Esophagus squamous epithelium (tissue), 5 donors: ENCODE measurements at regions not wholly inside any gene's neighbourhood (a gene's known extent, or its start where the extent isn't known, plus 50 kb on each side); places are given as distances from the start of the nearest gene placed in this dataset.
A peak's percentile ranks its signal among the peaks of the same experiment; 100 is the strongest.

Experiments
- DNase-seq: peaks from one replicate; lab custom pipeline; 2025; lab: John Stamatoyannopoulos, UW
- H3K27ac ChIP-seq, 4 donors: fragments of 200-600 bp; sonication (generic); one replicate each; pipeline ENCODE4 v1.5.1; 2016 to 2019; ENCODE audit warnings: mild to moderate bottlenecking in 1 of 4
- H3K27me3 ChIP-seq, 4 donors: fragments of 200-600 bp; sonication (generic); 1 replicate in 3 of 4; 2 replicates in 1 of 4; pipeline versions ENCODE4 v1.5.1 to v1.6.0; 2017 to 2021; ENCODE audit warnings: antibody characterized with exemption in 1 of 4
- H3K36me3 ChIP-seq, 3 donors: fragments of 200-600 bp; sonication (generic); one replicate each; pipeline ENCODE4 v1.5.1; 2016 to 2019
- H3K4me1 ChIP-seq, 3 donors: fragments of 200-600 bp; sonication (generic); one replicate each; pipeline ENCODE4 v1.5.1; 2017 to 2019
- H3K4me3 ChIP-seq, 4 donors: fragments of 200-600 bp; sonication (generic); 1 replicate in 3 of 4; 2 replicates in 1 of 4; pipeline ENCODE4 v1.5.1; 2016 to 2019; ENCODE audit warnings: mild to moderate bottlenecking in 2 of 4, moderate library complexity in 1 of 4
- H3K9me3 ChIP-seq, 3 donors: fragments of 200-600 bp; sonication (generic); one replicate each; pipeline ENCODE4 v1.5.1; 2016 to 2019
- CTCF ChIP-seq, 6 experiments: fragments of 450-650 bp in 4 of 6; fragments of 200-600 bp in 2 of 6; sonication (generic) in 2 of 6; IDR thresholded peaks; one replicate each; pipeline ENCODE4 v1.5.1; 2016 to 2019; ENCODE audit warnings: antibody characterized with exemption in 6 of 6, mild to moderate bottlenecking in 4 of 6, moderate library complexity in 4 of 6
- POLR2A ChIP-seq, 4 donors: fragments of 450-650 bp; IDR thresholded peaks; one replicate each; pipeline ENCODE4 v1.6.1; 2017; ENCODE audit warnings: antibody characterized with exemption in 4 of 4, mild to moderate bottlenecking in 4 of 4, moderate library complexity in 3 of 4
- WGBS, 2 donors: methylation state at CpG; one replicate each; pipeline ENCODE4 v1.1.5; 2018; 5-methylcytosine and 5-hydroxymethylcytosine counted together
- intact Hi-C: fragments of 100-400 bp; cut with DNase I; formaldehyde crosslinking; loops from one replicate; pipeline ENCODE4 v1.15.0; 2022
- donor health status: DM: yes; HTN: yes; CAD: no.

DNA sequence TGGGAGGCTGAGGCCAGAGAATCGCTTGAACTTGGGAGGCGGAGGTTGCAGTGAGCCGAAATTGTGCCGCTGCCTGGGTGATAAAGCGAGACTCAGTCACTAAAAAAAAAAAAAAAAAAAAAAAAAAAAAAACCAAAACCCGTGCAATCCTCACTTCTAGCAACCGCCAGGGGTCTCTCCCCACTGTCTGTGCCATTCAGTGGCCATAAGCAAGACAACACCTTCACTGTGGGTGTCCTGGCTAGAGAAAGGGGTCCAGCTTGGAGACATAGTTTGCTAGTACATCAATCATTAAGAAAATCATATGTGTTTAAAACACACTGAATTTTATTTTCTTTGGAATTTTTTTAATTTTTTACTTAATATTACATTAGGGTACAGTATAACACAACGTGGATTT, 68.2 kb downstream of the RASL11A start:
- Histone ChIP-seq H3K27me3 (peaks cover 0 to 27% (median 0%) of the 10 kb centered on the region in 4 donors), H3K36me3 (no peaks in the 10 kb centered on the region), H3K27ac (no peak overlapping the region), H3K9me3 (no peaks in the 10 kb centered on the region), H3K4me3 (no peak overlapping the region), H3K4me1 (no peaks in the 10 kb centered on the region)
- intact Hi-C loops, result no loop called here
- DNase-seq, result no peak
- TF ChIP-seq POLR2A (IDR thresholded peaks at IDR 0.05) (no peak), CTCF (IDR thresholded peaks at IDR 0.05) (no peak)
- 54 to 63% methylated on average over 7 to 8 of the region's 8 CpGs for WGBS, 2 donors

GRCh38 chr13:27339299-27339698, 68.7 kb downstream of the RASL11A start:
- intact Hi-C loops, result no loop called here
- no peaks in the 10 kb centered on the region for H3K4me1 ChIP-seq
- H3K9me3 ChIP-seq, result no peaks in the 10 kb centered on the region
- no peak overlapping the region for H3K27ac ChIP-seq
- peaks cover 0 to 30% (median 0%) of the 10 kb centered on the region in 4 donors for H3K27me3 ChIP-seq
- TF ChIP-seq CTCF (IDR thresholded peaks at IDR 0.05) (peak in 4 of 6 experiments; percentile 33 to 53 (median 36)), POLR2A (IDR thresholded peaks at IDR 0.05) (no peak)
- no peaks in the 10 kb centered on the region for H3K36me3 ChIP-seq
- no peak for DNase-seq
- no peak overlapping the region for H3K4me3 ChIP-seq
- WGBS, 2 donors, result 19 to 50% methylated on average over 4 of the region's 6 CpGs

DNA sequence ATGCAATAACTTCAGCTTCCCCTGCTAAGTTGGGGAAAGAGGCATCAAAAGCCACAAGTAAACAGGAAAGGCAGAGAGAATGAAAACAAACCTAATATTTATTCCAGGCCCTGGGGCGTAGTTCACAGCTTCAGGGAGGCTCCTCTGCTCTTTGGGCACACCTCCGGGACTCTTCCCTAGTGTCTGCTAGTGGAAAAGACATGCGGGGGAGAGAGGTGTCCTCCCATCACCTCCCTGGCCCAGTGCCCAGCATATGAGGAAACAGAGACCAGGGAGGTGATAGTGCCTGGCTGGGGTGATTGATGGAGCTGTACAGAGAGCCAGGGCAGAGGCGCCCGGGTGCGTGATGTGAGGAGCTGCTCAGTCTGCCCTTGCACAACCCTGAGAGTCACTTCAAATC, 71.0 kb downstream of the RASL11A start:
- H3K36me3 ChIP-seq, result no peaks in the 10 kb centered on the region
- H3K27me3 ChIP-seq, result peaks cover 0 to 43% (median 0%) of the 10 kb centered on the region in 4 donors
- WGBS, 2 donors, result 10 to 33% methylated on average over 2 to 6 of the region's 6 CpGs
- no peak for DNase-seq
- no peak for TF ChIP-seq CTCF (IDR thresholded peaks at IDR 0.05)
- no peak for TF ChIP-seq POLR2A (IDR thresholded peaks at IDR 0.05)
- intact Hi-C loops, result no loop called here
- H3K27ac ChIP-seq, result no peak overlapping the region
- no peak overlapping the region for H3K4me3 ChIP-seq
- H3K9me3 ChIP-seq, result no peaks in the 10 kb centered on the region
- H3K4me1 ChIP-seq, result no peaks in the 10 kb centered on the region

GRCh38 chr13:27347211-27347772, 76.7 kb downstream of the RASL11A start:
- Histone ChIP-seq H3K4me1 (no peaks in the 10 kb centered on the region), H3K9me3 (no peaks in the 10 kb centered on the region), H3K27ac (no peak overlapping the region), H3K27me3 (peaks cover 0 to 48% (median 0%) of the 10 kb centered on the region in 4 donors), H3K36me3 (no peaks in the 10 kb centered on the region), H3K4me3 (no peak overlapping the region)
- DNase-seq, result no peak
- intact Hi-C loops, result no loop called here
- TF ChIP-seq CTCF (IDR thresholded peaks at IDR 0.05) (no peak), POLR2A (IDR thresholded peaks at IDR 0.05) (no peak)
- WGBS, 2 donors, result 50 to 56% methylated on average over 13 of the region's 13 CpGs

DNA sequence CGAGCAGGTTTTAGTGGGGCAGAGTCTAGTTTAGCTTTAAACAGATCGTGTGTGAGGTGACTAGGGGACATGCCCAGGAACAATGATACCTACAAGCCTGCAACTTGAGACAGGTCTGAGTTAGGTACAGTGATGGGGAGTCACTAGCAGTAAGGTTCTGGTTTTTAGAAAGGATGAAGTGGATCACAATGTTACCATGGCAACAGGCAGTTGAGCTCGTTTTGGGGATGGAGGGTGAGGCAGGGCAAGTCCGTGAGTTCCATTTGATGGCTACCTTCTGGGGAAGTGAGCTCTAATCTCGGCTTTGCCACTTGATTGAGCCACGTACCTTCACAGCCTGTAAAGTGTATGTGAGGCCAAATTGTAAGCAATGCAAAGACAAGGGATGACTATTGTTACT, 76.0 kb upstream of the GTF3A start:
- Histone ChIP-seq H3K4me3 (no peak overlapping the region), H3K4me1 (peaks cover 0 to 10% (median 2%) of the 10 kb centered on the region in 3 donors), H3K27ac (no peak overlapping the region), H3K9me3 (no peaks in the 10 kb centered on the region), H3K27me3 (peaks cover 0 to 40% (median 0%) of the 10 kb centered on the region in 4 donors), H3K36me3 (no peaks in the 10 kb centered on the region)
- 47 to 61% methylated on average over 5 to 6 of the region's 6 CpGs for WGBS, 2 donors
- TF ChIP-seq CTCF (IDR thresholded peaks at IDR 0.05) (no peak), POLR2A (IDR thresholded peaks at IDR 0.05) (no peak)
- intact Hi-C loops, result no loop called here
- no peak for DNase-seq
